HFF-Myc (cell line): ENCODE measurements at regions not wholly inside any gene's neighbourhood (a gene's known extent, or its start where the extent isn't known, plus 50 kb on each side); places are given as distances from the start of the nearest gene placed in this dataset.

ENCODE experiments used
- DNase-seq: peaks from one replicate; pipeline ENCODE4 v3.0.0-alpha.2; 2011; ENCODE audit warnings: low read depth; ENCODE audit errors: extremely low read depth
- H3K4me3 ChIP-seq: replicated peaks from 2 replicates; pipeline ENCODE4 v1.5.1; 2011; ENCODE audit warnings: low read depth, mild to moderate bottlenecking, control low read depth, low read length
- CTCF ChIP-seq: IDR thresholded peaks from 2 replicates; pipeline ENCODE4 v1.5.1; 2012; ENCODE audit warnings: mild to moderate bottlenecking, low read depth, low read length, control low read depth; ENCODE audit errors: missing control alignments

GRCh38 chr13:67445436-67445835 lies 215.3 kb upstream of the PCDH9 start:
- no peak for DNase-seq
- TF ChIP-seq CTCF: no peak
- no peak overlapping the region for H3K4me3 ChIP-seq

- DNase-seq: no peak
- no peak overlapping the region for H3K4me3 ChIP-seq
- TF ChIP-seq CTCF: no peak
Measured at GRCh38 chr13:67443923-67444322, 213.8 kb upstream of the PCDH9 start.

- H3K4me3 ChIP-seq: no peak overlapping the region
- no peak for TF ChIP-seq CTCF
- DNase-seq: no peak
Measured at GRCh38 chr13:67440236-67440975, 210.3 kb upstream of the PCDH9 start.

GRCh38 chr13:67439365-67439764 lies 209.2 kb upstream of the PCDH9 start:
- no peak overlapping the region for H3K4me3 ChIP-seq
- DNase-seq: no peak
- no peak for TF ChIP-seq CTCF

DNA sequence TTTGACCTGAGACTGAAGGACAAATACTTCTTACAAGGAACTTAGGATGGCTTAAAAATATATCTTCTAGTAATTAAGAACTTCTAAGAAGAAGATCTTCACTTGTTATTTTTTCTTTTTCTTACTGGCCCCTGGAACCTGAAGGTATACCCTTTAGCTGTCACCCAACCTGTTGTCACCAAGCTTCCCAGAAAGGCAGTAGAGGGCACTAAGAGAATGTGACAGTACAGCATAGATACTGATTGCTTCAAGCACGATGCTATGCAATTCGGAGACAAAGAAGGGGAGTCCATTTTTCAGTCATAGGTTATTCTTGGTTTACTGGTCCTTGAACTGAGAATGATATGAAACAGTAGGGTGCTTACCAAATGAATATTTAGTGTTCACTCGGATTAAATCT lies 208.3 kb upstream of the PCDH9 start:
- TF ChIP-seq CTCF: no peak
- no peak overlapping the region for H3K4me3 ChIP-seq
- DNase-seq: no peak

DNA sequence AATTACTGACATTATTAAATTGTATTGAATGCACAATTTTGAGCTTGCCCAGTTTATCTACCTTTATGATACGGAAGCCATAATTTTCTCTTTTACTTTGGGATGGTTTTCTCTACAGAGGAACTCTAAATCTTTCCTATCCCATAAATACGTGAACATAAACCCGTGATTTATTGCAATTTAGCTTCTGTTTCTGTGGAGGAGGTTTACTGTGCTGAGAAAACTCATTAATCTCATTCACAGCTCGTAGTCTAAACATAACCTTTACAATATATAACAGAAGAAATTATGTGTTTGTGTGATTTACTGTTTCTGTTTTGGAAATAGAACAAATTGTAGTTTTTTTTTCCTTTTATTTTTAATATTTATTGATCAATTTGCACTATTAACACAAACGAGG lies 207.1 kb upstream of the PCDH9 start:
- no peak overlapping the region for H3K4me3 ChIP-seq
- no peak for TF ChIP-seq CTCF
- no peak for DNase-seq

GRCh38 chr13:67421475-67421874 lies 191.3 kb upstream of the PCDH9 start:
- TF ChIP-seq CTCF: no peak
- no peak overlapping the region for H3K4me3 ChIP-seq
- no peak for DNase-seq
